SK-N-MC (cell line): ENCODE measurements at regions not wholly inside any gene's neighbourhood (a gene's known extent, or its start where the extent isn't known, plus 50 kb on each side); places are given as distances from the start of the nearest gene placed in this dataset.

Source experiments
- EZH2 ChIP-seq: fragments of 200-600 bp; sonication (generic); IDR thresholded peaks from one replicate; pipeline ENCODE4 v1.6.1; 2017; ENCODE audit warnings: antibody characterized with exemption
- FOXP2 ChIP-seq: optimal IDR thresholded peaks from 2 replicates; pipeline ENCODE3; 2011; ENCODE audit warnings: mild to moderate bottlenecking, moderate library complexity; ENCODE audit not compliant: insufficient read depth; ENCODE audit errors: extremely low read length, control extremely low read depth
- POLR2AphosphoS5 ChIP-seq: IDR thresholded peaks from 2 replicates; pipeline ENCODE4 v1.6.1; 2012; ENCODE audit warnings: mild to moderate bottlenecking, low read depth, low read length, borderline replicate concordance

DNA sequence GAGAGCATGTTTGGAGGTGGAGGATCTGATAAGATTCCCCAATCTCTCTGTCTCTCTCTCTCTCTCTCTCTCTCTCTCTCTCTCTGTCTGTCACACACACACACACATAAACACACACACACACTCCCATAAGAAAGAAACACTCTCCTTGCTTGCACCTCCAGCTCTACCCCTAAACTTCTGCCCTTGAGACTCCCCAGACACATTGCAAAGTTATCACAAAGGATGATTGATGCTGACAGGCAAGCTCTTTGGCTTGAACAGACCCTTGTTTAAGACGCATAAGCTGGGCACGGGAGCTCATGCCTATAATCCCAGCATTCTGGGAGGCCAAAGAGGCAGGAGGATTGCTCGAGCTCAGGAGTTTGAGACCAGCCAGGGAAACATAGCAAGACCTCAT lies 78.2 kb downstream of the NAV1 start:
- TF ChIP-seq POLR2AphosphoS5: no peak
- no peak for TF ChIP-seq EZH2
- no peak for TF ChIP-seq FOXP2
